HG02588 (cell line): ENCODE measurements at regions not wholly inside any gene's neighbourhood (a gene's known extent, or its start where the extent isn't known, plus 50 kb on each side); places are given as distances from the start of the nearest gene placed in this dataset.

Experiments used
- ATAC-seq: cut with Tn5 transposase; IDR thresholded peaks from one replicate; pipeline ENCODE4 v1.9.1; 2021; ENCODE audit warnings: mild to moderate bottlenecking, moderate library complexity; ENCODE audit not compliant: unreplicated experiment

DNA sequence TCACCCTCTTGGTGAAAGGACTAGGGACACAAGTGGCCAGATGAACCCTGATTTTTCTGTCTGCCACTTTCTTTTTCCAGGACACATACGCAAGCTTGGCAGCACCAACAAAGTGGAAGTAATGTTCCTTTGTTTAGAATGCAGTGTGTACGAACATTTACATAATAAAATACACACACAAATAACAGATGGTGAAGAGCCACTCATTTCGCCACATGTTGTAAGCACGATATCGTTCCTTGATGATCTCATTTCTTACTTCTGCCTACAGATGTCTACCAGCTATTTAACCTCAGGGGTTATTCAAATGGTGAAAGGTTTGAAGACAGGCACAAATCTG, 670.2 kb upstream of the CXADR start:
- ATAC-seq = no peak

DNA sequence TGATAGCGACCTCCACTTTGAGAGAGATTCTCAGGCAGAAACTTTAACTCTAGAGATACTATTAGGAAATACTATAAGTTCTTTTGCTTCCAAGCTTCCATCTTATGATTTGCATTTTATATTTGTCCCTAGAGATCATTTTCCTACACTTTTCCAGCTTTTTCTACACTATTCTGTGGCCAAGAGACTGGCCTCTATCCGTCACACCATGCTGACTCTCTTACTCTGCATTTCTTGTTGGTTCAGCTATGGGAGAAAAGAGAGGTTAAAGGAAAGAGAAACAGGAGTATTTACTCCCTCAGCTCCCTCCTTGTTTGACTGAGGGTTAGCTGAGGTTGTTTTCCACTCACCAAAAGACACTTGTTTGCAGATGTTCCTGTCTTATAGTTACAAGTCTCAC, 665.6 kb upstream of the CXADR start:
- ATAC-seq = no peak

DNA sequence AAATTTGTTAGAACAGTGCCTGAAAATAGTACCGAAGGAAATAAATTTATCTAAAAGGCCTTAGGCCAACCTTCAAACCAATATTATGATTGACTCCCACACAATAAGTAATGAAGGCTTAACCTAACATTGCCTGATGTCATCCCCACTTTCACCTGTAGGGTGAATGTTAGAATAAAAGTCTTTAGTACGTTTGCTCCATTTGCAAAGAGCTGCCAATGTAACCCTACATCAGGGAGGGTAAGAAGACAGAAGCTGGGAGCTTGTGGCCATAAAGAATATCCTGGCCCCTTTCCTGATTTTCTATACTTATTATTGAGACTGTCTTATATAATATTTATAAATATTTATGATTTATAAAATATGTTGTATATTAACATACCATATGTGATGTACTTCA, 661.8 kb upstream of the CXADR start:
- no peak for ATAC-seq

DNA sequence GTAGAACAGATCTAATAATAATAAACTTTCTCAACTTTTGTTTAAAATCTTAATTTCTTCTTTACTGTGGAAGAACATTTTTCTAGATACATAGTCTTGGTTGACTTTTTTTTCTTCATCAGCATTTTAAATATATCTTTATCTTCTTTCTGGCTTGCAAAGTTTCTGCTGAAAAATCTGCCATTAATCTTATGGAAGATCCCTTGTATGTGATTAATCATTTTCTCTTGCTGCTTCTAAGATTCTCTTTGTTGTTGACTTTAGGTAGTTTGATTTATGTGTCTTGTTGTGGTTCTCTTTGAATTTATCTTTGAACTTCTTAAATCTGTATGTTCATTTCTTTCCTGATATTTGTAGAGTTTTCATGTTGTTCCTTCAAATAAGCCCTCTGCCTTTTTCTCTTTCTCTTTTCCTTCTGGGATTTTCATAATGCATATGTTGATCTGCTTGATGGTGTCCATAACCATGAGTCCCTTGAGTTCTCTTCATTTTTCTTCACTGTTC, 657.6 kb upstream of the CXADR start:
- no peak for ATAC-seq

DNA sequence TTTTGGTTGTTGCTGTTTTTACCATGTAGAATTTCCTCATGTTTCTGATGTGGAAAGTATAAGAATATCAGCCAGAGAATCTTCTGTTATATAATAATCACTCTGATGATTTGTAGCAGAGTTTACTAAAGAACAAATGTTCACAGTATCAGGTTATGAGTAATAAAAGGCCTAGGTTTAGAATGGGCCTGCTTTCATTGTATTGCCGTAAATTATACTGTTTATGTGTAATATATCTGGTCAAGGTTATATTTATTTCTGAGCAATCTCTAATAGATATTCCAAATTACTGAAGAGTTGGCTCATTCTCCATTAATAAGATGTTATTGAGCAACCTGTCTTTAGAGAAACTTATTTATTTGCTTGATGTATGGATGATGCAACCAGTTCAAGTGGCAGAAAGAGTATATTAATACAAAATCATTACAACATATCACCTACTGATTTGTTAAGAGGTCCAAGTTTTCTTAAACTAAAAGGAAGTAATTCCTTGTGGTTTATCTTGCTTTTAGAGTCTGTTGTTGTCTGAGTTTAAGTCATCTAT, 649.4 kb upstream of the CXADR start:
- ATAC-seq = no peak

DNA sequence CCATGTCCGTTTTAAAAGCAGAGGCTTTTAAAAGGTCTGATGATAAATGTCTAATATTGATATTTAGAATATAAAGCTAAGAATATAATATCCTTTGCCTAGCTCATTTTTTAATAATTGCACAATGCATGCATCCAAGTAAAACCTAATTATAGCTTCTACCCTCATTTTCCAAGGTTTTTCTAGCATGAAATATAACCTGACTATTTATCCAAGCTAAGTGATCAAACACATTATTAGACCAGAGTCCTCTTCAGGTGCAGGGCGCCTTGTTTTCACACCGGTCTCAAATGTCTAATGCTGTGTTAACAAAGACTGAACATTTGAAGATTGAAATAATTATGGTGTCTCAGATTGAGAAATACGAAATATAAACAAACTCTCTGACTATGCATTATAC, 648.9 kb upstream of the CXADR start:
- no peak for ATAC-seq

DNA sequence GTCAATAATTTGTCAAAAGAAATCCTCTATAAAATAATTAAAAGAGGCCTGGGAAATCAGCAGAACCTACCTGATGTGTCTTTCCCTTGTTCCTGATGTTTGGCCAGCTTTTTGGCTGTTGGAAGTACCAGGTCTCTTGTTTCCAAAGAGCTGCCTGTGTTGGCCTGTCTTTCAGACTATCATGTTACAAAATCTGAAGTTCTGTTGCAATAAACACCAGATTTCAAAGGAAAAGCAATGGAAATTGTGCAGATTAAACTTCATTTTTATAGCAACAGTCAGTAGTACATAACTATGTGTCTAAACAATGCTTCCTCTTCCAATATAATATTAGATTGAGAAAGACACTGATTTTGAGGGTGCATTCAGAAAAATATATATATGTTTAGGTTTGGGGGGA, 647.2 kb upstream of the CXADR start:
- no peak for ATAC-seq

DNA sequence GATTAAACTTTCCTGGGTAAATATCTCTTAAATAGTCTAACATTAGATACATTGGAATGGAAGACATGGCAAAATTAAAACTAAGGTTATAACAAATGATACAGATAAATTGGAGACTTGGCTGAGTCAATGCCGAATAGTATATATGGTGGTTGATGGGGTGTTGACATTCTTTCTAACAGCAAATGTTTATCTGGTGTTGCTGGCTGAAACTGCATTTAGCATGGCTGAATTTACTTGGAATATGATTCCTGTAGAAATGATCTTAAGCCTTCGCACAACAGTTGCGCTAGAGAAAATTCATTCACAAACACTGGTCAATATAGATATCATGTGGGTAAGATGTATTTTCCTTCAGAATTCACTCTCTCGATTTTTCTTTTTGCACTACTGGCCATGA, 646.0 kb upstream of the CXADR start:
- ATAC-seq = no peak

DNA sequence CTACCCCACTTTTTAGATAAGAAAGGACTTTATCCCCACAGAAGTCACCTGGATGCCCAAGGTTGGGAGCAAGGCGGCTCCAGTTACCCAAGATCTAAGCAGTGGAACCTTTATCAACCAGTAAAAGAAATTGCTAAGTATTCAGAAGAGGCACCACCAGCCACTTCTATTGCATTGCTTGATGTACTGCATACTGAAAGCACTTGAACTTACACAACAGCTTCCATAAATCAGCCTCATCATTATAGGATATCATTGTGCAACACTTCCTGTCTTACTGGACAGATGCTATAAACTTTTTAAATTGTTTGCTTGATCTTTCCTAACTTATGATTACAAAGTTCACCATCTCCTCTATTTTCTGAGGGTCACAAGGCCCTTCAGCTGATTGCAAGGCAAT, 642.7 kb upstream of the CXADR start:
- ATAC-seq = no peak

DNA sequence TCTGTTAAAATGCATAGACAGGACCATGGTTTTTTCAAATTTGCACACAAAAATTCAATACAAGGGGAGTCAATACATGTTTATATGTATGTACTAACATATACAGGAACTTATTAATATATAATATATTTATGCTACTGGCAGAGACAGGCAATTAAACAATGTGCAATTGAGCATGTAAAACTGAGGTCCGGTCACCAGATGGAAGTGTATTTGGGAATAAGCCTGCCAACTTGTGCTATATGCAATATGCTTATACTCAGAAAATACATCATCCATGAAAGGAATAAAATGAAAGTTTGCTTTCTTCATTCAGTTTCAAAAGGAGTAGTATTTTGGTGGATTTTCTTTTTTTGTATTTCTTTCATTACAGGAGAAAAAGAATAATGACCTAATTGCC, 640.2 kb upstream of the CXADR start:
- no peak for ATAC-seq

DNA sequence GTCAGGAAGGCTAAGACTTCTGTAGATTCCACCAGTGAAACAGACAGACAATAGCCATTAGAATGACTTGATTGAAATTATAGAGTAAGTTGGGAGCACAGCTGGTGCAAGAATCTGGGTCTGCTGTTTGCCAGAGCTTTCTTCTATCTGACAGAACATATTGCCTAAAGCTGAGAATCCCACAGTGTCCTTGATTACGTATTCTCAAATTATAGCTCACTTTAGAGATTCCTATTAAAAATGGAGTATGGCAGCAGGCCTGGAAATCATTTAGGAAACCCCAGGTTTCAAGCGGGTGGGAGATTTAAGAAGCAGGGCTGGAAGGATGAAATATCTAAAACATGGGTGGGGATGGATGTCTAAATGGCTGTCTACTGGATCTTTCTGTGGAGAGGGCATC, 639.7 kb upstream of the CXADR start:
- ATAC-seq = no peak

DNA sequence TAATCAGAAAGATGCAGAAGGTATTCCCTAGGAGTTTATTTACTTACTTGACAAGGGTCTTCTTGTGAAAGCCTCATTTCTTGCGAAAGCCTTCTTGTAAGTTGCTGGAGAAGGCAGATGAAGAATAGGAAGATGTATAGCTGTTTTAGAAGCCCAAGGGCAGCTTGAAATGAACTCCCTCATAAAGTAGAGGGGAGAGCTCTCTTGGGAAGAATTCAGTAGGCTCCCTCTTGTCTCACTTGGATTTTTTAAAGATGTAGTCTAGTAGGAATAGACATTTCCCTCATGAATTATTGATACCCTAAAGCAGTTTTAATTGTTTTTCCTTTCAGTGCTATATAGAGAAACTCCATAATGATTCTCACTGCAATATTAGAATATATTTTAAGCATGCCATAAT, 639.2 kb upstream of the CXADR start:
- no peak for ATAC-seq

DNA sequence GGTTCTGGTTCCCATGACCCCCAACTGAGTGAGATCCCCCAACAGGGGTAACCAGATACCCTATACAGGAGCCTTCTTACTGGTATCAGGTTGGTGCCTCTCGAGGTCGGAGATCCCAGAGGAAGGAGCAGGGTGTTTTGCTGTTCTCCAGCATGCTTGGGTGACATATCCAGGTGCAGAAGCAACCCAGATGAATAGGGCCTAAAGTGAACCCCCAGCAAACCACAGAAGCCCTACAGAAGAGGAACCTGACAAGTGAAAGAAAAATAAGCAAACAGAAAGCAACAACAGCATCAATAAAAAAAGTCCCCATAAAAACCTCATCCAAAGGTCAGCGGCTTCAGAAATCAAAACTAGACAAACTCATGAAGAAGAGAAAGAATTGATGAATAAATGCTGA, 633.4 kb upstream of the CXADR start:
- no peak for ATAC-seq

DNA sequence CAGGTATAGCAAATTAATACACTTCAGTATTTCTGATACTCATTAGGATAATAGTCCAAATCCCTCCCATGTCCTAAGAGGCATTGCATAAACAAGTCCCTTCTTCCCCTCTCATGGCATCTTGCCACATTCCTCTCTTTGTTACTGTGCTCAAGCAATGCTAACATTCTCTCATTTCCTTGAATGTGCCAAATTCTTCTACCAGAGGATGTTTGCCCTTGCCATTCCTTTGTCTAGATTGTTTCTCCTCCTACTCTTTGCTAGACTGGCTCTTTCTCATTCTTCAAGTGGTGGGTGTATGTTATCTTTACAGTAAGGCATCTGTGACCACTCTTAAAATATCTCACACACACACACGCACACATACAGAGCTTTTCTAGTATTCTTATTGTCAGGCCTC, 621.0 kb upstream of the CXADR start:
- ATAC-seq = no peak

DNA sequence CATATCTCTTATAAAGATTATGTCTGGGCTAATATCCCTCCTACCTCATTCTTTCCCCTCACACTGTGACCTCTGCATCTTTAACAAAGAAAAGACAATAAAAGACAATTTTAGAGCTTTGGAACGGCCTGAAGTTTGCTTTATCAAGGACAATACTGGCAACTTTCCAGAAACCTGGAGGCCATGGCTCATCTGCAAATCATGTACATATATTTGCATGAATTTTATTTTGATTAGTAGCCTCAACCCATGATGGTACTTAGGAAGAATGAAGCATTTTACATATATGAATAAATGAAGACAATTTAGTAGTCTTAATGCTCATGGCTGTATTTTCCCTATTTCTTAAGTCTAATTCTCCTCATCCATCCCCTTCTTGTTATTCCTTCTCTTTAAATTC, 612.2 kb upstream of the CXADR start:
- ATAC-seq = no peak

DNA sequence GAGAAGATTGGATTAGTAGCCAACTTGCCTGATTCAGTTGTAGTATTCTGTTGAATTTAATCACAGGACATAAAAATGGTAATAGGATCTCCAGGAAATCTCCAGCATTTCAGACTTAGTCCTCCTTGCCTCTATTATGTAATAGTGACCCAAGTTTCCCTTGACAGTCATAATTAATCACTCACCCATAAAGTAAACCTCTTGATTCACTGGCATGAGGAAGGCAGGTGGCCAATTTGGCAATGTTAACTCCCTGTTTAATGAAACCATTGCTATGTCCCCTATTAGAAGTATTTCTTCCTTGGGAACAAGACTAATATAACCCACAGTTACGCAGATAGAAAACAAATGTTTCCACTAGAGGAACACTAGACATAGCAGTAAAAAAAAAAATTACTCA, 604.8 kb upstream of the CXADR start:
- no peak for ATAC-seq

DNA sequence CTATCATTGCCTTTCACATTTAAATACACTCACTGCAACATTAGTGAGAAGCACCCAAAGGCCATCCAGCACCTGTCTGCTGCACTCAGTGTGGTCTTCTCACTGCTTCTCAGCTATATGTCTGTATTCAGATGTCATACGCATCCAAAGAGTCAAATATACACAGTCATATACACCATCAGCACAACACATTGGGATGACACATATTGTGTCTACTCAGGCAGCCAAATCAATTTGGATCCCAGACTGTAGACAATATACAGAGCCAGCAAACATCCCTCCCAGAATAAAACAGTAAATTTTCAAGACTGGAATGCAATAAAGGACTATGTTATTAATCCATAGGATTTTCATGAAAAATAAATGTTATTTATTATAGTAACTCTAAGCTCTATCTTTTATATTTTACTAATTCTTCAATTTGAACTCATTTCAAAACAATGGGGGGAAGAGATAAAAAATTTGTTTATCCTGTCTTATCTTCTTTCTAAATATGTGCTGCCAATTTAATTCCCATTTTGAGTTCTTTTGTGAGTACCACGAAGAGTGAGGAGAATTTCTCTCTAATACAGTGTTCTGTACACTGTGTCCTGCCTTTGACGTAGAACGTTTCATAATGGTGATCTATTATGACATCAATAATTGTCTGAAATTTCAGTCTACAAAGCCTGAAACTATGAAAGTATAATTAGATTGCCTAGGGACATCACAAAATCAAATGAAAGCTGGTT, 602.2 kb upstream of the CXADR start:
- ATAC-seq = no peak

DNA sequence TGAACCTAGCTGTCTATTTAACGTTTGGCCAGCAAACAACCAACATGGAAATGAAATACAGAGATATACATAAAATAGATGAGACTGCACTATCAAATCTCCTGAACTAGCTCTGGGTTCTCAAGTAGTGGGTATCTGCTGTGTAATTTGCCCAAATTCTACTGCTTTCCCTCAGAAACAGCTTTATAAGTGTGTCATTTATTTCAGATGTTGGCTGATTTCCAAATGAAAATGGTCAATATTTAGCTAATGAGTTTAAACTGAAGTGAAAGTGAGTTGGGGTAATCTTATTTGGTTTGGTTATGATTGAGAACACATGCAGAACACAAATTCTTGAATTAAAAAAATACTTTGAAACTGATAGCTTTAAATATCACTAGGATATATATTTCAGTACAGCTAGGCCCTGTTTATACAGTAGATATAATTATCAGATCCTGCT, 601.7 kb upstream of the CXADR start:
- no peak for ATAC-seq

DNA sequence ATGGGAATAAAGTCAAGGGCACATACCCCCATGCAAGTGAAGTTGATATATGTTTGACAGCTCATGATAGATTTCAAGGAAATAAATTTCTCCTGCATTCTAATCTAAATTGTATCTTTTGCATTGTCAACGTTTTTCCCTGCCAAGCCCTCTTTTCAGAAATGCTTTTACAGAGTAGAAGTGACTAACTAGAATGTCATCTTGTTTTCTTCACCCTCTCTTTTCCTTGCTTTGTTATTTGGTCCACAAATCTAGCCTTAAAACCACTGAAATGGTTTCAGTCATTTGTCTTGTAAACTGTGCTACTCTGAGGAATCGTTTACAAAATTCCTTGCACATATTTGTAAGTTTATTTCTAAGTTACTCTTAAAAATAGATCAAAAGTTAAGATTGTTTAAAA, 600.8 kb upstream of the CXADR start:
- no peak for ATAC-seq

DNA sequence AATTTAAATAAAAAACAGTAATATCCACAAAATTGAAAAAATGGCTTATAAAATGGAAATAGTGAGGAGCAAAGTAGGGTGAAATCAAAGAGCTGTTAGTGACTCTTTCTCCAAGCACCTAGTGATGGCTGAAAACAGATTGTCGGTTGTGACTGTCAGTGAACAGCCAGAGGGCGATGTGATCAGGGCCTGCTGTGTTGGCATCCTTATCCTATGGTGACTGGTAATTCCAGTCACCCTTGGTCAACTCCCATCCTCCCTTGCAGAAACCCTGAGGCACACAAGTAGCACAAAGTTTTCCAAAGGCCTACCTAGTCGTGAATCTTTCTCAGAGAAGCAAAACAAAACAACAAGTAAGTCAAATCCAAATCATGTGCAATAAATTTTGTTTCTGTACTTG, 599.8 kb upstream of the CXADR start:
- ATAC-seq = no peak

DNA sequence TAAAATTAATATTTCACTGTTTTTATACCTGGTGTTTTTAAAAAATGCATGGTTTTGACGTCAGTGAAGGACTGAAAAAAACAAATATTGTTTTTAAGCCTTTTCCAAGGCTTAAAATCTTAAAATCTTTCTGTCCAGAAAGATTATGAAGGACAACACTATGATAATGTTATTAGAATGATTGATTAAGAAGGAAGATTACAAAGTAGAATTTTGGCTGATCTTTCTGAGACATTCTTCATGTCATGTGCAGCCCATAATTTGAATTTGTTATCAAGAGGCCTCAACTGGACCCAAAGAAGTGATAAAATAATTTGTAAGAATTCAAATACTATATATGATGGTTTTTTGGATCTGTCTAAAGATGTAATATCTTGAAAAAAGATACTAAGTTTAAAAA, 584.4 kb upstream of the CXADR start:
- no peak for ATAC-seq

DNA sequence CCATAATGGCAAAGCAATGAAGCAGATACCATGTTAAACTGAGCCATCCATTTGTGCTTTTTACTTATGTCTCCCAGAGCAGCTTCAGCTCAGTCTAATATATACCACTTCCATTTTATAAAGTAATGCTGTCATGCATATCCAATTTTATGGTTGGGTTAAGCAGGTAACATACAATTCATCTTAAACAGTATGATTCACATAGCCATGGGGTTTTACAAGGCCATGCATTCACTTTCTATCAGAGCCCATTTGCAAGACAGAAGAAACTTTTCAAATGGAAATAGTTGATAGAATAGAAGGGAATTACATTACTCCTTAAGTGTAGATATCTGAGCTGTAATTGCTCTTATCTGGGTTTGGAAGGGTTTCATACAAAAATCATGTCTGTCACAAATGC, 580.5 kb upstream of the CXADR start:
- no peak for ATAC-seq

DNA sequence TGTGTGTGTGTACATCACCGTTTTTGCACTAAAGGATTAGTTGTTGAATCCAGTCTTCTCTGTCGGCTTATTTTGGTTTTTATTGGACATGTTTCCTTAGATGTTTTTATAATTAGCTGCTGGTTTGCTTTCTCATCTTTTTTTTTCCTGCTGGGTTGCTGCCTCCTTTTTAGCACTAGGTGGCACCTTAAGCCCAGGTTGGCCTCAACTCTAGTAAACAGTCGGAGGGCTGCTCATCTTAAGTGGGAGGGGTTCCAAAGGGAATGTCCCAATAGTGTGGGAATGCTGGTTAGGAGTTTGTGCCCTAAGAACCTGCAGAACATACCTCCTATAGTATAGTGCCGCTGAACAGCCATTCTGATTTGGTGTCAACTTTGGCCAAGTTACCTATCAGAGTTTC, 570.1 kb upstream of the CXADR start:
- ATAC-seq = no peak
